8988T (cell line): ENCODE measurements at regions not wholly inside any gene's neighbourhood (a gene's known extent, or its start where the extent isn't known, plus 50 kb on each side); places are given as distances from the start of the nearest gene placed in this dataset.
"Not testable (repeated sequence)": the region's sequence is repeated elsewhere in the genome, so short reads cannot be mapped to it uniquely, and the experiment has no call there.

Source experiments
- DNase-seq: peaks from one replicate; pipeline ENCODE4 v3.0.0; 2011

GRCh38 chr4:118504927-118505326 is 152.1 kb upstream of the PRSS12 start:
- DNase-seq, result not testable (repeated sequence)

- not testable (repeated sequence) for DNase-seq
Observed at GRCh38 chr4:118505491-118505890, 152.7 kb upstream of the PRSS12 start.

- not testable (repeated sequence) for DNase-seq
Observed at GRCh38 chr4:118512870-118513269, 160.1 kb upstream of the PRSS12 start.

GRCh38 chr4:118514332-118514731 is 161.5 kb upstream of the PRSS12 start:
- not testable (repeated sequence) for DNase-seq

GRCh38 chr4:118516107-118516506 is 163.3 kb upstream of the PRSS12 start:
- not testable (repeated sequence) for DNase-seq

GRCh38 chr4:118530107-118530506 is 155.1 kb upstream of the METTL14 start:
- not testable (repeated sequence) for DNase-seq

GRCh38 chr4:118531947-118532346 is 153.2 kb upstream of the METTL14 start:
- not testable (repeated sequence) for DNase-seq

- DNase-seq, result not testable (repeated sequence)
Observed at GRCh38 chr4:118535788-118536187, 149.4 kb upstream of the METTL14 start.

- DNase-seq, result not testable (repeated sequence)
Observed at GRCh38 chr4:118539412-118540077, 145.6 kb upstream of the METTL14 start.

GRCh38 chr4:118556576-118556975 is 128.6 kb upstream of the METTL14 start:
- not testable (repeated sequence) for DNase-seq

GRCh38 chr4:118557298-118557851 is 127.8 kb upstream of the METTL14 start:
- no peak for DNase-seq

GRCh38 chr4:118558188-118558587 is 127.0 kb upstream of the METTL14 start:
- not testable (repeated sequence) for DNase-seq

GRCh38 chr4:118561559-118561958 is 123.6 kb upstream of the METTL14 start:
- not testable (repeated sequence) for DNase-seq

GRCh38 chr4:118566003-118566513 is 119.1 kb upstream of the METTL14 start:
- not testable (repeated sequence) for DNase-seq

GRCh38 chr4:118572991-118573390 is 112.2 kb upstream of the METTL14 start:
- DNase-seq, result not testable (repeated sequence)

GRCh38 chr4:118574251-118574913 is 110.8 kb upstream of the METTL14 start:
- not testable (repeated sequence) for DNase-seq

GRCh38 chr4:118575057-118575456 is 110.1 kb upstream of the METTL14 start:
- not testable (repeated sequence) for DNase-seq

GRCh38 chr4:118575726-118576125 is 109.5 kb upstream of the METTL14 start:
- DNase-seq, result not testable (repeated sequence)

- DNase-seq, result not testable (repeated sequence)
Observed at GRCh38 chr4:118576709-118577219, 108.4 kb upstream of the METTL14 start.

GRCh38 chr4:118585015-118585414 is 100.2 kb upstream of the METTL14 start:
- no peak for DNase-seq

GRCh38 chr4:118586357-118586790 is 98.8 kb upstream of the METTL14 start:
- DNase-seq, result no peak

GRCh38 chr4:118587116-118587831 is 97.9 kb upstream of the METTL14 start:
- no peak for DNase-seq

GRCh38 chr4:118587946-118588345 is 97.2 kb upstream of the METTL14 start:
- no peak for DNase-seq
